ENCODE measurements at regions not wholly inside any gene's neighbourhood (a gene's known extent, or its start where the extent isn't known, plus 50 kb on each side); places are given as distances from the start of the nearest gene placed in this dataset.
"Not testable (repeated sequence)": the region's sequence is repeated elsewhere in the genome, so short reads cannot be mapped to it uniquely, and the experiment has no call there.

DNA sequence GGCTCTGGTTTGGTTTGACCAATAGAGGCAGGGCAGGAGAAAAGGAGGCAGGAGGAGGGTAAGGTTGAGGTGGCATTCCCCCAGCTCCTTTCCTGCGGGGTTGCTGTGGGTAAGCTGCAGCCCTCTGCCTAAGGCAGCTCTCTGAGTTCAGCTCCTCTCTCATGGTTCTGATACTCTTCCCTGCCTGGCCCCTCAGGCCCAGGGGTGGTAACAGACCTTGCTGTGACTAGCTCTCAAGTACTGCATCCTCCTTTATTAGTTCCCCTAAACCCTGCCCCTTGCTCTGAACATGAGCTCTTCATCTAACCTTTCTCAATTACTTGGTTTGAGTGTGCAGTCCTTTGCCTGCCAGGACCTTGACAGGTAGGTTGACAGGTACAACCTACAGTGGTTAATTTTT, 205.5 kb downstream of the SLC4A3 start:
- no peak for DNase-seq (ENCODE audit: low spot score)

- DNase-seq (ENCODE audit: low spot score): no peak
Measured at GRCh38 chr2:219835493-219835892, 208.1 kb downstream of the SLC4A3 start.

DNA sequence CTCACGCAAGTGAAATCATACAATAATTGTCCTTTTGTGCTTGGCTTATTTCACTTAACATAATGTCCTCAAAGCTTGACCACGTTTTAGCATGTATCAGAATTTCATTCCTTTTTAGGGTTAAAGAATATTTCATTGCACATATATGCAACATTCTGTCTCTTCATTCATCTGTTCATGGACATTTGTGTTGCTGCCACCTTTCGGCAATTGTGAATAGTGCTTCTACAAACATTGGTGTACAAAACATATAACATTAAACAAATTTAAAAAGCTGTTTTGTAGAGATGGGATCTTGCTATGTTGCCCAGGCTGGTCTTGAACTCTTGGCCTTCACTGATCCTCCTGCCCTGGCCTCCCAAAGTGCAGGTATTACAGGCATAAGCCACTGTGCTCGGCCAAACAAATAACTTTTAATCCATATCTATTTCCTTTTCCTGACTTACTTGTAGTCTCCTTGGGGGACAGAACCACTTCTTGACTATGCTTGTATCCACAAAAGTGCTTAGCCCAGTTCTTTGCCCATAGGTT, 209.3 kb downstream of the SLC4A3 start:
- no peak for DNase-seq (ENCODE audit: low spot score)

GRCh38 chr2:219844401-219845091, 217.1 kb downstream of the SLC4A3 start:
- DNase-seq (ENCODE audit: low spot score): no peak

- no peak for DNase-seq (ENCODE audit: low spot score)
Measured at GRCh38 chr2:219848882-219849281, 221.5 kb downstream of the SLC4A3 start.

DNA sequence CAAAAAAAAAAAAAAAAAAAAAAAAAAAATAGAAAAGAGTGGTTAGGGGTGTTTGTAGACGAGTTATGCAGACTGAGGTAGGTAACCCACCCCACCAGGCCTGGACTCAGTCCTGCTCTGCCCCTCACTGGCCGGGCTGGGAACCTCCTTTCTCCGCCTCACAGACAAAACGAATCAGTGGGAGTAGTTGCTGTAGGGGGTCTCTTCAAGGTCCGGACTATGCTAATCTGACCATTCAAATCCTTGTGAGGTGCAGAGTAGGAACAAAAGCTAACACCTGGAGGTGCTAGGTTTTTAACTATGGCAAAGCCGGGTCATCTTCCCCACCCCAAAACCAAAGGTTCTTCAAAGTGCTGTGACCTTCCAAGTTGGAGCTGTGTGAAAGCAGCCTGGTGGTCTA, 223.7 kb downstream of the SLC4A3 start:
- no peak for DNase-seq (ENCODE audit: low spot score)

- DNase-seq (ENCODE audit: low spot score): no peak
Measured at GRCh38 chr2:219851801-219852481, 224.5 kb downstream of the SLC4A3 start.

DNA sequence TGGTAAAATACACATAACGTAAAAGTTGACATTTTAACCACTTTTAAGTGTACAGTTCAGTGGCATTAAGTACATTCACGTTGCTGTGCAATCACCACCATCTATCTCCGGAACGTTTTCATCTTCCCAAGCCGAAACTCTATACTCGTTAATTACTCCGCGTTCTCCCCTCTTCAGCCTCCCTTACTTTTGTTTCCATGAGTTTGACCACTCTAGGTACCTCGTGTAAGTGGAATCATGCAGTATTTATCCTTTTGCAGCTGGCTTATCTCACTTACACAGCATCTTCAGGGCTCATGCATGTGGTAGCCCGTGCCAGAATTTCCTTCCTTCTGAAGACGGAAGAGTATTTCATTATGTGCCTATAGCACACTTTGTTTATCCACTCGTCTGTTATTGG, 225.2 kb downstream of the SLC4A3 start:
- no peak for DNase-seq (ENCODE audit: low spot score)

DNA sequence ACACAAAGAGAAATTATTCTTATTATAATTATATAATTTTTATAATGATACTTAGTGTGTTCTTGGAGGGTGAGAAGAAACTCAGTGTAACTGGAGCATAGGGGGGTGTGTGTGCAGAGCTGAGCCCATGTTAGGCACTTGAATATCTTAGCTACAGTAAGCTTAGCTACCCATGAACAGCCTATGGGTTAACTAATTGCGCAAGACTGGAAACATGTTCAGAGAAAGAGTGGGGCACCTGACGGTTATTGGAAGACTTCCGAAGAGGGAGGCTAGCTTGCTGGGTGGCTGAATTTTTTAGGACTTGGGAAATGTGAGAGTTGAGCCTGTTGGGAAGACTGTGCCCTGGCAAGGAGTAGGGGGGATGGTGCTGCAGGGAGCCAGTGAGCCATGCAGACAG, 229.2 kb downstream of the SLC4A3 start:
- DNase-seq (ENCODE audit: low spot score): no peak

DNA sequence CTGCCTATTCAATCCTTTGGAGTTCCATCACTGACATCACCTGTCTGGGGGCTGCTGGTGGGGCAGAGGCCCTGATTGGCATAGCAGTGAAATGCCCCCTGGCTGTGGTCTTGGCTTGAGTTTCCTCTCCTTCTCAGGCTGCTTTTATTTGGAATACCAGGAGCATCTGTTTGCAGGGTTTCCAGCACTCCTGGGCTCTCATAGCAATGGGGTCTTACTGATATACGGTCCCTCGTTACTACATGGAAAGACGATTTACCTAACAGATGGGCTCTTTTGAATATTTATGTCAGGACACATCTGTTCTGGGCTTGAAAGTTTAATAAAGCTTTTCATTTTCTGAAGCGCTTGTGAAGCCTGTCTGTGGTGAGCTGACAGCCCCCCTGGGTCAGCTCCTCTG, 230.3 kb downstream of the SLC4A3 start:
- no peak for DNase-seq (ENCODE audit: low spot score)

GRCh38 chr2:219861307-219861706, 233.9 kb downstream of the SLC4A3 start:
- no peak for DNase-seq (ENCODE audit: low spot score)

DNA sequence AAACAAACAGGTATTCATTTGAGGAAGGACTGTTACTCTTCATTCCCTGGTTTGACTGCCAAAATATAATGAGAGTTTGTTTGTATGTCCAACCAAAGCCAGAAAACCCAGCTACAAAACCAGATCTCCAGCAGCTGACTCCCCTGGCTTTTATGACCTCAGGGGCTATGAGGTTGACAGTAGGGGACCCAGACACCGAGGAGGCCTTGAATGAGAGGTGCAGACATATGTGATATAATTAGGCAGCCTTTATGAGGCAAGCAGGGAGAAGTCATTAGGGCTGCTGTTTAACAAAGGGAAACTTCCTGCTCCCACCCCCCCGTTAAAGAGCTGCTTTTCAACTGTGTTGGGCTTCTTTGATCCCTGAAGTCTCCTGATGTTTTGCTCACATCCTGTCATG, 236.7 kb downstream of the SLC4A3 start:
- DNase-seq (ENCODE audit: low spot score): no peak

- DNase-seq (ENCODE audit: low spot score): no peak
Measured at GRCh38 chr2:219868635-219869034, 241.2 kb downstream of the SLC4A3 start.

- DNase-seq (ENCODE audit: low spot score): no peak
Measured at GRCh38 chr2:219870041-219870440, 242.6 kb downstream of the SLC4A3 start.

DNA sequence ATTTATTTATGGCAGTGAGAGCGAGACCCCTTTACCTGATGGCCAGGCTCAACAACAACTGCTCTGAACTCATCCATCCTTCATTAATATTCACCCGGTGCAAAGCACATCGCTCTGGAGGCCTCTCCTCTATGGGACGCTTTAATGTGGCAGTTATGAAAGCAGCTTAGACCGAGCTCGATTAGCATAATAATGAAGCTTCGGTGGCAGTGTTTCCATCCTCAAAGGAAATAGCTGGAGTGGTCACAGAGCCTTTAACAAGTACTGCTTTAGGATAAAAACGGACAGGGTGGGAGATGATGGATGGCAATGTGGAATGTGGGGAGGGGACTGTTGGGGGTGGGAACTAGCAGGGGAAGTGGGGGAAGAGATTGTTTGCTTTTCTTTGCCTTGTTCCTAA, 243.9 kb downstream of the SLC4A3 start:
- no peak for DNase-seq (ENCODE audit: low spot score)

GRCh38 chr2:219875036-219875435, 247.6 kb downstream of the SLC4A3 start:
- no peak for DNase-seq (ENCODE audit: low spot score)

DNA sequence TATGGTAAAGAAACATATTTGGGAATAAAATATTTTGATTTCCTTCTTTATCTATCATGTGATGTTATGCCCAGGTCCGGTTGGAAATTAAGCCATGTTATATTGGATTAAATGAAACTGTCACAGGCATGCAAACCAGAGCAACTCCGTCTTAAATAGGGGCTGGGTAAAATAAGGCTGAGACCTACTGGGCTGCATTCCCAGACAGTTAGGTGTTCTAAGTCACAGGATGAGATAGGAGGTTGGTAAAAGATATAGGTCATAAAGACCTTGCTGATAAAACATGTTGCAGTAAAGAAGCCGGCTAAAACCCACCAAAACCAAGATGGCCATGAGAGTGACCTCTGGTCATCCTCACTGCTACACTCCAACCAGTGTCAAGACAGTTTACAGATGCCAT, 248.6 kb downstream of the SLC4A3 start:
- not testable (repeated sequence) for DNase-seq (ENCODE audit: low spot score)

GRCh38 chr2:219876931-219877330, 249.5 kb downstream of the SLC4A3 start:
- no peak for DNase-seq (ENCODE audit: low spot score)

GRCh38 chr2:219877728-219878127, 250.3 kb downstream of the SLC4A3 start:
- DNase-seq (ENCODE audit: low spot score): no peak

- DNase-seq (ENCODE audit: low spot score): no peak
Measured at GRCh38 chr2:219878516-219878915, 251.1 kb downstream of the SLC4A3 start.

DNA sequence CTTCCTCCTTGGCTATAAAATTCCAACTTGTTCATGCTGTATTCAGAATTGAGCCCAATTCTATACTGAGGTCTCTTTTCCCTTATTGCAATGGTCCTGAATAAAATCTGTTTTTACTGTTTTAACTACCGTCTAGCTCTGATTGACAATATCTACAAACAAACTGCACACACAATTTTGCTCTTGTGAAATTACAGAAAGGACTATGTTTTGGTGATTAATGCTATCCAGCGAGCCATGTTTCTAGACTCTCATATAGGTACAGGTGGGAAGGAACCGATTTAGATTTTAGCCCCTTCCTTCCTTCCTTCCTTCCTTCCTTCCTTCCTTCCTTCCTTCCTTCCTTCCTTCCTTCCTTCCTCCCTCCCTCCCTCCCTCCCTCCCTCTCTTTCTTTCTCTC, 254.4 kb downstream of the SLC4A3 start:
- DNase-seq (ENCODE audit: low spot score): no peak

- DNase-seq (ENCODE audit: low spot score): no peak
Measured at GRCh38 chr2:219886615-219887014, 259.2 kb downstream of the SLC4A3 start.

DNA sequence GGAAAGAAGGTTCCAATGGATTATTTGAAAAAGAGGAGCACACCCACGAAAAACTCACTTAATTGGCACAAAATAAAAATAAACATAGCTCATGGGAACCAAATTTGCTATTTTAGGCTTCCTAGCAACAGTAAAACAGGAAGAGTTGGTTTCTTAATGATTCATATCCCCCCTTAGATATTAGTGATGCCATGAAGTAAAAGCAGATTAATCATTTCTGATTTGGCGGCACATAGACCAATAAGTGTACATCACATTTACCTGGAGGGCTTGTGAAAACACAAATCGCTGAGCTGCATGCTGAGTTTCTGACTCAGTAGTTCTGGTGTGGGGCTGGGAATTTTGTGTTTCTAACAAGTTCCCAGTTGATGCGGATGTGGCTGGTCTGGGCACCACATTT, 260.4 kb downstream of the SLC4A3 start:
- DNase-seq (ENCODE audit: low spot score): no peak

DNA sequence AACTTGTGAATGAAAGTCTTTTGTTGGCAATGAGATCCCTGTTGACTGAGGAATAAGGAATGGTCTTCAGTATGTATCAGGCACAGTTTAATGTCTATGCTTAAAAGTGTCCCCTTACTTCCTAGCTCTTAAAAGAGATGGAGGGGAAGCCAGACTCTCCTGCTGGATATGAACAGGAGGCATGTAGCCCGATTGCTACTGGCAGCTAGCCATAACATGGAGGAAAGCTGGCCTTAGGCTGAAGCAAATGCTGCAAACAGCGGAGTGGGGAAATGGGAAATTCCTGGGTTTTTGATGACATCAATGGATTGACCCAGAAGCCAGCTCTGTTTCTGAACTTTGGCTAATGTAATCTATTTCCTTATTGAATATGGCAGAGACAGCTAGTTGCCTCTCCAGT, 266.1 kb downstream of the SLC4A3 start:
- DNase-seq (ENCODE audit: low spot score): no peak

Data from ureter (tissue), 1 donor.